Trophoblast cell (in vitro differentiated cells and primary cell): ENCODE measurements at regions not wholly inside any gene's neighbourhood (a gene's known extent, or its start where the extent isn't known, plus 50 kb on each side); places are given as distances from the start of the nearest gene placed in this dataset.
"Not testable (repeated sequence)": the region's sequence is repeated elsewhere in the genome, so short reads cannot be mapped to it uniquely, and the experiment has no call there.

ENCODE experiments used
- DNase-seq, 2 donors: peaks; one replicate each; pipeline ENCODE4 v3.0.0-alpha.2; 2016
- H2AFZ ChIP-seq: 2 replicates; pipeline ENCODE4 v1.6.1; 2013; ENCODE audit warnings: low read length, moderate library complexity, mild to moderate bottlenecking; ENCODE audit not compliant: insufficient read depth, poor library complexity
- H2AK5ac ChIP-seq: 2 replicates; pipeline ENCODE4 v1.6.1; 2013; ENCODE audit warnings: mild to moderate bottlenecking, low read length
- H2BK120ac ChIP-seq: 2 replicates; pipeline ENCODE4 v1.6.1; 2013; ENCODE audit warnings: low read length, mild to moderate bottlenecking, moderate library complexity; ENCODE audit not compliant: insufficient read depth, poor library complexity
- H2BK12ac ChIP-seq: 2 replicates; pipeline ENCODE4 v1.6.1; 2013; ENCODE audit warnings: mild to moderate bottlenecking, low read length, moderate library complexity
- H2BK5ac ChIP-seq: 2 replicates; pipeline ENCODE4 v1.6.1; 2013; ENCODE audit warnings: low read length, low read depth, moderate library complexity, mild to moderate bottlenecking; ENCODE audit not compliant: poor library complexity
- H3K14ac ChIP-seq: 2 replicates; pipeline ENCODE4 v1.6.1; 2013; ENCODE audit warnings: mild to moderate bottlenecking, low read length
- H3K18ac ChIP-seq: 2 replicates; pipeline ENCODE4 v1.6.1; 2013; ENCODE audit warnings: mild to moderate bottlenecking, low read length
- H3K23ac ChIP-seq: 2 replicates; pipeline ENCODE4 v1.6.1; 2013; ENCODE audit warnings: low read length
- H3K27ac ChIP-seq: 2 replicates; pipeline ENCODE4 v1.5.1; 2013; ENCODE audit warnings: low read depth, mild to moderate bottlenecking, inconsistent platforms, low read length, moderate library complexity
- H3K27me3 ChIP-seq: 2 replicates; pipeline ENCODE4 v1.6.1; 2013; ENCODE audit warnings: inconsistent platforms, mild to moderate bottlenecking, low read length, moderate library complexity; ENCODE audit not compliant: insufficient read depth
- H3K36me3 ChIP-seq, 2 experiments: 1 replicate in 1 of 2; 2 replicates in 1 of 2; pipeline ENCODE4 v1.6.1; 2013; ENCODE audit warnings: low read length in 2 of 2, mild to moderate bottlenecking in 2 of 2, moderate library complexity in 1 of 2; ENCODE audit not compliant: insufficient read depth in 2 of 2, control insufficient read depth in 1 of 2
- H3K4ac ChIP-seq: 2 replicates; pipeline ENCODE4 v1.6.1; 2013; ENCODE audit warnings: low read depth, mild to moderate bottlenecking, low read length, moderate library complexity
- H3K4me1 ChIP-seq, 2 experiments: 1 replicate in 1 of 2; 2 replicates in 1 of 2; pipeline ENCODE4 v1.6.1; 2013; ENCODE audit warnings: low read length in 2 of 2, mild to moderate bottlenecking in 2 of 2, moderate library complexity in 1 of 2; ENCODE audit not compliant: insufficient read depth in 2 of 2, control insufficient read depth in 1 of 2
- H3K4me2 ChIP-seq: 2 replicates; pipeline ENCODE4 v1.6.1; 2013; ENCODE audit warnings: inconsistent platforms, mild to moderate bottlenecking, low read length, moderate library complexity
- H3K4me3 ChIP-seq: 2 replicates; pipeline ENCODE4 v1.5.1; 2013; ENCODE audit warnings: mild to moderate bottlenecking, low read depth, low read length, inconsistent platforms
- H3K79me1 ChIP-seq: one replicate; pipeline ENCODE4 v1.6.1; 2013; ENCODE audit warnings: low read length
- H3K79me2 ChIP-seq: 2 replicates; pipeline ENCODE4 v1.6.1; 2013; ENCODE audit warnings: low read length, mild to moderate bottlenecking; ENCODE audit not compliant: control insufficient read depth, insufficient read depth, poor library complexity
- H3K9ac ChIP-seq: 2 replicates; pipeline ENCODE4 v1.6.1; 2013; ENCODE audit warnings: mild to moderate bottlenecking, low read length
- H3K9me3 ChIP-seq: 2 replicates; pipeline ENCODE4 v1.6.1; 2013; ENCODE audit warnings: low read depth, mild to moderate bottlenecking, control low read depth, inconsistent platforms, low read length; ENCODE audit not compliant: insufficient read depth
- H4K12ac ChIP-seq: 2 replicates; pipeline ENCODE4 v1.6.1; 2013; ENCODE audit warnings: low read depth, mild to moderate bottlenecking, low read length, moderate library complexity
- H4K8ac ChIP-seq: 2 replicates; pipeline ENCODE4 v1.6.1; 2013; ENCODE audit warnings: low read depth, mild to moderate bottlenecking, low read length, moderate library complexity
- H4K91ac ChIP-seq: one replicate; pipeline ENCODE4 v1.6.1; 2013; ENCODE audit warnings: low read depth, mild to moderate bottlenecking, low read length, moderate library complexity
- WGBS: extraction: QIAGEN DNeasy Blood & Tissue Kit; methylation state at CpG from one replicate; pipeline ENCODE4 v1.1.7; 2013; ENCODE audit warnings: missing lambda C conversion rate; ENCODE audit not compliant: insufficient read length, insufficient coverage; ENCODE audit errors: extremely low coverage; 5-methylcytosine and 5-hydroxymethylcytosine counted together

- not testable (repeated sequence) for H3K27ac ChIP-seq
These were observed 75.5 kb upstream of the DPP6 start for GRCh38 chr7:153976745-153977144.

GRCh38 chr7:153983186-153983585 lies 69.0 kb upstream of the DPP6 start:
- not testable (repeated sequence) for H3K4me2 ChIP-seq, H3K23ac ChIP-seq, H3K4ac ChIP-seq, H3K27me3 ChIP-seq, H3K9ac ChIP-seq, H3K79me1 ChIP-seq, H4K12ac ChIP-seq, H3K79me2 ChIP-seq, H2AK5ac ChIP-seq, H3K36me3 ChIP-seq, H3K14ac ChIP-seq, DNase-seq, H3K4me1 ChIP-seq, H4K91ac ChIP-seq, H2BK5ac ChIP-seq, H2AFZ ChIP-seq, H2BK12ac ChIP-seq, H3K18ac ChIP-seq, H3K4me3 ChIP-seq, H4K8ac ChIP-seq, H3K27ac ChIP-seq, H3K9me3 ChIP-seq, H2BK120ac ChIP-seq
- WGBS: no CpG with 5 or more reads among the region's 6 CpGs

More at GRCh38 chr7:153976745-153977144, 75.5 kb upstream of the DPP6 start:
- not testable (repeated sequence) for H2BK5ac ChIP-seq, H3K79me1 ChIP-seq, H3K18ac ChIP-seq, H2BK120ac ChIP-seq, H3K4me3 ChIP-seq, H4K91ac ChIP-seq, H4K8ac ChIP-seq, H2BK12ac ChIP-seq, H3K9me3 ChIP-seq, H3K4me1 ChIP-seq, H4K12ac ChIP-seq, H2AFZ ChIP-seq, H3K9ac ChIP-seq, DNase-seq, H3K23ac ChIP-seq, H3K14ac ChIP-seq, H3K36me3 ChIP-seq, H2AK5ac ChIP-seq, H3K27me3 ChIP-seq, H3K79me2 ChIP-seq, H3K4ac ChIP-seq, H3K4me2 ChIP-seq
- WGBS: no CpG with 5 or more reads among the region's 6 CpGs

DNA sequence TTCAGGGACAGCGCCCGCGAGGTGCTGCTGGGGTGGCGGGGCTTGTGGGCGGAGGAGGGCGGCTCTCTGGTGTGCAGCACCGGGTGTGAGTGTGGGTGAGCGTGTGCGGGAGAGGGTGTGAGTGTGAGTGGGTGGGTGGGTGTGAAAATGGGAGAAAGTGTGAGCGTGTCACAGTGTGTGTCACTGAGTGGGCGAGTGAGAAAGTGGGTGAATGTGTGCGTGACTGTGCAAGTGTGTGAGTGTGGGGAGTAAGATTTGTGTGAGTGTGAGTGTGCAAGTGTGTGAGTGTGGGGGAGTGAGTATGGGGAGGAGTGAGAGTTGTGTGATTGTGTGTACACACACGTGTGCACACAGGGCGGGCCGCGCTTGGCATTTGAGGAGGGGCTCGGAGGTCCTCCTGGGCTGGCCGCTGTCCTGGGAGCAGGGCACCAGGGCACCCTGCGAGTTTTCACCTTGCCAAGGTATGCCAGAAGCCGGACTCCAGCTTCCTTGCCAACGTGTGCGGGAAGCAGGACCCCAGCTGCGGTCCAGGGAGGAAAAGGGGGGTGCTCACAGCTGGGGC lies 63.1 kb upstream of the DPP6 start:
- not testable (repeated sequence) for H3K4me3 ChIP-seq, H2BK120ac ChIP-seq, H2BK5ac ChIP-seq, H4K8ac ChIP-seq, H3K9ac ChIP-seq, H2AFZ ChIP-seq, H3K4me1 ChIP-seq, H3K27me3 ChIP-seq, H3K14ac ChIP-seq, H3K4me2 ChIP-seq, H3K23ac ChIP-seq, H3K36me3 ChIP-seq, DNase-seq, H3K27ac ChIP-seq, H3K79me1 ChIP-seq, H3K18ac ChIP-seq, H3K4ac ChIP-seq, H4K12ac ChIP-seq, H3K79me2 ChIP-seq, H3K9me3 ChIP-seq
- peak overlapping the region; percentile 47 for H4K91ac ChIP-seq
- WGBS: 100% methylated on average over 5 of the region's 23 CpGs
- peak overlapping the region; percentile 76 for H2BK12ac ChIP-seq
- peak overlapping the region; percentile 29 for H2AK5ac ChIP-seq

GRCh38 chr7:153989742-153990425 lies 62.3 kb upstream of the DPP6 start:
- H3K79me1 ChIP-seq, H3K79me2 ChIP-seq, H2AK5ac ChIP-seq, H3K4me3 ChIP-seq, H3K14ac ChIP-seq, H4K12ac ChIP-seq, H3K9ac ChIP-seq, H2BK5ac ChIP-seq, H3K4me1 ChIP-seq, H3K27ac ChIP-seq, H4K91ac ChIP-seq, DNase-seq, H2BK12ac ChIP-seq, H3K36me3 ChIP-seq, H2AFZ ChIP-seq, H3K27me3 ChIP-seq, H3K23ac ChIP-seq, H2BK120ac ChIP-seq, H3K18ac ChIP-seq, H4K8ac ChIP-seq, H3K9me3 ChIP-seq, H3K4ac ChIP-seq, H3K4me2 ChIP-seq: not testable (repeated sequence)
- WGBS: no CpG with 5 or more reads among the region's 11 CpGs
